GM19468 (cell line): ENCODE measurements at regions not wholly inside any gene's neighbourhood (a gene's known extent, or its start where the extent isn't known, plus 50 kb on each side); places are given as distances from the start of the nearest gene placed in this dataset.
"Not testable (repeated sequence)": the region's sequence is repeated elsewhere in the genome, so short reads cannot be mapped to it uniquely, and the experiment has no call there.

ENCODE experiments used
- ATAC-seq: cut with Tn5 transposase; IDR thresholded peaks from one replicate; pipeline ENCODE4 v1.9.1; 2021; ENCODE audit warnings: mild to moderate bottlenecking, moderate library complexity, moderate number of reproducible peaks; ENCODE audit not compliant: unreplicated experiment; ENCODE audit errors: extremely low read depth

- no peak for ATAC-seq
Observed at GRCh38 chr13:81197966-81198365, 857.0 kb upstream of the SPRY2 start.

GRCh38 chr13:81197483-81197882 is 856.6 kb upstream of the SPRY2 start:
- ATAC-seq, result no peak

GRCh38 chr13:81194362-81194761 is 853.4 kb upstream of the SPRY2 start:
- ATAC-seq, result no peak

GRCh38 chr13:81184556-81185265 is 843.8 kb upstream of the SPRY2 start:
- no peak for ATAC-seq

GRCh38 chr13:81172603-81173002 is 831.7 kb upstream of the SPRY2 start:
- ATAC-seq, result no peak

GRCh38 chr13:81171065-81171647 is 830.2 kb upstream of the SPRY2 start:
- no peak for ATAC-seq

GRCh38 chr13:81163823-81164222 is 822.9 kb upstream of the SPRY2 start:
- not testable (repeated sequence) for ATAC-seq

- ATAC-seq, result no peak
Observed at GRCh38 chr13:81153478-81153877, 812.6 kb upstream of the SPRY2 start.

- ATAC-seq, result no peak
Observed at GRCh38 chr13:81148822-81149221, 807.9 kb upstream of the SPRY2 start.

- not testable (repeated sequence) for ATAC-seq
Observed at GRCh38 chr13:81146576-81146975, 805.6 kb upstream of the SPRY2 start.

GRCh38 chr13:81142306-81142999 is 801.5 kb upstream of the SPRY2 start:
- ATAC-seq, result no peak

GRCh38 chr13:81140675-81141074 is 799.7 kb upstream of the SPRY2 start:
- ATAC-seq, result no peak

- ATAC-seq, result no peak
Observed at GRCh38 chr13:81139987-81140386, 799.1 kb upstream of the SPRY2 start.

GRCh38 chr13:81138353-81138980 is 797.5 kb upstream of the SPRY2 start:
- no peak for ATAC-seq

GRCh38 chr13:81133066-81133465 is 792.1 kb upstream of the SPRY2 start:
- ATAC-seq, result no peak

GRCh38 chr13:81117416-81117815 is 776.5 kb upstream of the SPRY2 start:
- no peak for ATAC-seq

- no peak for ATAC-seq
Observed at GRCh38 chr13:81116461-81117282, 775.7 kb upstream of the SPRY2 start.

- no peak for ATAC-seq
Observed at GRCh38 chr13:81109026-81109425, 768.1 kb upstream of the SPRY2 start.

GRCh38 chr13:81106348-81106747 is 765.4 kb upstream of the SPRY2 start:
- no peak for ATAC-seq

GRCh38 chr13:81104035-81104715 is 763.2 kb upstream of the SPRY2 start:
- ATAC-seq, result no peak
